ENCODE measurements at regions not wholly inside any gene's neighbourhood (a gene's known extent, or its start where the extent isn't known, plus 50 kb on each side); places are given as distances from the start of the nearest gene placed in this dataset.

DNA sequence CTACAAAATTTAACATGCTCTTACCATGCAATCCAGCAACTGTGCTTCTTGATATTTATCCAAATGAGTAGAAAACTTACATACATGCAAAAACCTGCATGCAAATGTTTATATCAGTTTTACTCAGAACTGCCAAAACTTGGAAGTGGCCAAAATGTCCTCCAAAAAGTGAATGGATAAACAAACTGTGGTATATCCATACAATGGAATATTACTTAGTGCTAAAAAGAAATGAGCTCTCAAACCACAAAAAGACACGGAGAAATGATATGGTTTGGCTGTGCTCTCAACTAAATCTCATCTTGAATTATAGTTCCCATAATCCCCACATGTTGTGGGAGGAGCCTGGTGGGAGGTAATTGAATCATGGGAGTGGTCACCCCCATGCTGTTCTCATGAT lies 267.2 kb downstream of the ZEB2 start:
- TF ChIP-seq, protein P1, sequence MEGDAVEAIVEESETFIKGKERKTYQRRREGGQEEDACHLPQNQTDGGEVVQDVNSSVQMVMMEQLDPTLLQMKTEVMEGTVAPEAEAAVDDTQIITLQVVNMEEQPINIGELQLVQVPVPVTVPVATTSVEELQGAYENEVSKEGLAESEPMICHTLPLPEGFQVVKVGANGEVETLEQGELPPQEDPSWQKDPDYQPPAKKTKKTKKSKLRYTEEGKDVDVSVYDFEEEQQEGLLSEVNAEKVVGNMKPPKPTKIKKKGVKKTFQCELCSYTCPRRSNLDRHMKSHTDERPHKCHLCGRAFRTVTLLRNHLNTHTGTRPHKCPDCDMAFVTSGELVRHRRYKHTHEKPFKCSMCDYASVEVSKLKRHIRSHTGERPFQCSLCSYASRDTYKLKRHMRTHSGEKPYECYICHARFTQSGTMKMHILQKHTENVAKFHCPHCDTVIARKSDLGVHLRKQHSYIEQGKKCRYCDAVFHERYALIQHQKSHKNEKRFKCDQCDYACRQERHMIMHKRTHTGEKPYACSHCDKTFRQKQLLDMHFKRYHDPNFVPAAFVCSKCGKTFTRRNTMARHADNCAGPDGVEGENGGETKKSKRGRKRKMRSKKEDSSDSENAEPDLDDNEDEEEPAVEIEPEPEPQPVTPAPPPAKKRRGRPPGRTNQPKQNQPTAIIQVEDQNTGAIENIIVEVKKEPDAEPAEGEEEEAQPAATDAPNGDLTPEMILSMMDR (IDR thresholded peaks at IDR 0.05; ENCODE audit: insufficient read depth, low read length, poor library complexity, severe bottlenecking), result no peak

DNA sequence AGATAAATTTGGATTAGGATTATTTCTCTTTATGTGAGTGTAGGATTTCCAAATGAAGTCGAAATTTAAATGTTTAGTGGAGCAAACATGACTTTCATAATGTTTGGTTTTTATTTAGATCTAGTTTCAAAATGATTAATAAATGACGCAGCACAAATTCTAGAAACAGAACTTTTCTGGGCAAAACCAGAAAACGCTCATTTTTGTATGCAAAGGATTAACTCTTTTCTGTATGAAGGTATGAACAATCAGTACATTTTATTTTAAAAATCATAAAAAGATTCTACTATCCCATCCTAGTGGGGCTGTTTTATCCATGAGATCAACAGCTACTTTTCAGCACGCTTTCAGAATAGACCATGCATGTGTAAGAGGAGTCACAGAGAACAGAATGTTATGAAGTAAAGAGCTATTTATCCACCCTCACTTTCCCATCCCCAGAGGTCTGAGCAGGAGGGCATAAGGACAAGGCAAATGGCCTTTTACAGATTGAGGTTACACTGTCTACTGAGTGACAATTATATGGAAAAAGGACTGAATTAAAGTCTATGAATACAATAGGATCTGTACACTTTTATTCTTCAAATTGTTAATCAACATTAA lies 270.8 kb downstream of the ZEB2 start:
- Histone ChIP-seq H3K4me3 (ENCODE audit: low read depth, low read length) (no peak overlapping the region), H3K36me3 (ENCODE audit: control insufficient read depth, insufficient read depth, low read length) (no peaks in the 10 kb centered on the region), H3K27me3 (ENCODE audit: control insufficient read depth, insufficient read depth, low read length) (no peaks in the 10 kb centered on the region)
- TF ChIP-seq, protein P1 (IDR thresholded peaks at IDR 0.05; ENCODE audit: insufficient read depth, low read length, poor library complexity, severe bottlenecking), result no peak
- DNase-seq (ENCODE audit: low read depth), result no peak

More for the DNA sequence above, 267.2 kb downstream of the ZEB2 start:
- H3K27me3 ChIP-seq (ENCODE audit: control insufficient read depth, insufficient read depth, low read length), result no peaks in the 10 kb centered on the region
- no peak overlapping the region for H3K4me3 ChIP-seq (ENCODE audit: low read depth, low read length)
- H3K36me3 ChIP-seq (ENCODE audit: control insufficient read depth, insufficient read depth, low read length), result no peaks in the 10 kb centered on the region
- no peak for DNase-seq (ENCODE audit: low read depth)

DNA sequence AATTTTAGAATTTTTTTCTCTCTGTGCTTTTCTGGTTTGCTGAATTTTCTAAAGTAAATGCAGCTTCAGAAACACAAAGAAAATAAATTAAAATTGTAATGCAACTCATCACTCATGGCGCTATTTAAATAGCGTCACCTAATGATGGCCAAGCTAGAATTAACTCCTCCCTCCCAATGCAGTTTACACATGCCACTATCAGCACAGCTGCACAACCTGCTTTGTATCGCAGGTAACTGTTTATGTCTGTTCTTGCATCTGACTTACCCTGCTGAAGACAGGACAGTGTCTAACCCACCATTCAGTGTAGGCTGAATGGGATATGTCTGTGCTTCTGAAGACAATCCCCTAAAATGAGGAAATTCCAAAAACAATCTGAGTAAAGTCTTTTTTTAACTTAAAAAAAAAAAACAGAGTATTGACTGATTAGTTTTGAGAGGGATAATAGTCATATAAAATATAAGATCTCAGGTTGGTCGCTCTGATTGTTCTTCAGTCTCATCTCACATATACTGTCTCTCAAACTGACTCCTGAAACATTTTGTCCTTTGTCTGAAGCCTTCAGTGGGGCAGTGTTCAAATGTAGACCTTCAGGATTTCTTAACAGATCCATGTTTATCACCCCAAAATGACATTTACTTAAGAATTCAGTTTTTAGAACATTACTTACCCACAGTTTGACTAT lies 271.4 kb downstream of the ZEB2 start:
- Histone ChIP-seq H3K36me3 (ENCODE audit: control insufficient read depth, insufficient read depth, low read length) (no peaks in the 10 kb centered on the region), H3K4me3 (ENCODE audit: low read depth, low read length) (no peak overlapping the region), H3K27me3 (ENCODE audit: control insufficient read depth, insufficient read depth, low read length) (no peaks in the 10 kb centered on the region)
- TF ChIP-seq, protein P1 (IDR thresholded peaks at IDR 0.05; ENCODE audit: insufficient read depth, low read length, poor library complexity, severe bottlenecking), result no peak
- no peak for DNase-seq (ENCODE audit: low read depth)

DNA sequence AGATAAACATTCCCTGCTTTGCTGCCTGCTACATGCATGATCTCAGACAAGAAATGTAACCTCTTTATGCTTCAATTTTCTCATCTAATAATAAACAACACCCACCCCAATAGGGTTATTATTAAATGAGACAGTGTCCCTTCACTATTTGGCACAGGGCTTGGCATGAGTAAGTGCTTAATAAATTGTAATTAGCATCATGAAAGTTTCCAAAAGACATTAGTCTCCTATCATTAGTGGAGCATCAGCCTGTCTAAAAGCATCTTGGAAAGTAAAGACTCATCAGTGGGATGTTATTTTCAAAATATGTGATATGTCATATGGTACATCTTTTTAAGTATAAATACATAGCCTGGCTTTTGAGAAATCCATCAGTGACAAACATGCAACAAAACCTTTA lies 275.0 kb downstream of the ZEB2 start:
- Histone ChIP-seq H3K4me3 (ENCODE audit: low read depth, low read length) (no peak overlapping the region), H3K27me3 (ENCODE audit: control insufficient read depth, insufficient read depth, low read length) (no peaks in the 10 kb centered on the region), H3K36me3 (ENCODE audit: control insufficient read depth, insufficient read depth, low read length) (no peaks in the 10 kb centered on the region)
- no peak for DNase-seq (ENCODE audit: low read depth)
- TF ChIP-seq, protein P1 (IDR thresholded peaks at IDR 0.05; ENCODE audit: insufficient read depth, low read length, poor library complexity, severe bottlenecking), result no peak

DNA sequence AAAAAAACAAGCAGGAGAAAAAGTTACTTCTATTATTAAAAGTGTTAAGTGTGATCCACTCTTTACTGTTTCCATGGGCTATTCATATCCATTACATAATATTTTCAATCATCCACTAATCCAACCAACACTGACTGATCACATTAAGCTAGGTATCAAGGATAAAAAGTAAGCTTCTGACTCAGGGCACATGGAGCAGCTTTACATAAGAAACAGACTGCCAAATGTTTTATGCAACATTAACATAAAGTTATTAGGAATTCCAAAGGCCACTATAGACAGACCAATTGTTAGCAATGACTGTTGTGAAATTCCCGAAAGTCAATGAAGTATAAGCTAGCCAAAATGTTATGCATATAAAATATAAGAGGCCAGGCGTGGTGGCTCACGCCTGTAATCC lies 277.6 kb downstream of the ZEB2 start:
- no peak for DNase-seq (ENCODE audit: low read depth)
- Histone ChIP-seq H3K36me3 (ENCODE audit: control insufficient read depth, insufficient read depth, low read length) (no peaks in the 10 kb centered on the region), H3K4me3 (ENCODE audit: low read depth, low read length) (no peak overlapping the region), H3K27me3 (ENCODE audit: control insufficient read depth, insufficient read depth, low read length) (no peaks in the 10 kb centered on the region)
- TF ChIP-seq, protein P1 (IDR thresholded peaks at IDR 0.05; ENCODE audit: insufficient read depth, low read length, poor library complexity, severe bottlenecking), result no peak

DNA sequence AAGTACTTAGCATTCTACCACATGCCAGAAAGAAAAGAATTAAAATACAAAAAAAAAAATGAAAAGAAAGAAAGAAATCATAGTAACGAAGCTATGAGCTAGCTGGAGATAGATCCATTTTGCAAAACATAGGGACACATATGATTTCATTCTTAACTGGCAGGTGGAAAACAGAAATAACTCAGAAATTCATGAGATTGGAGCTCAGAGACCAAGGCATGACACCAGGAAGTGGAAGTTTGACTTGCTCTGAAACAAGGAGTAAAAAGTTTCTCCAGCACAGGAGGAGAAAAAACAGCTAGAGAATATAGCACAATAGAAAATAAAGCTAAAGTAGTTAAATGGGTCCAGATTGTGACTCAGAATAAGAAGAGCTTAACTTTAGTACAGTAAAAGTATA lies 278.1 kb downstream of the ZEB2 start:
- TF ChIP-seq, protein P1 (IDR thresholded peaks at IDR 0.05; ENCODE audit: insufficient read depth, low read length, poor library complexity, severe bottlenecking), result no peak
- Histone ChIP-seq H3K36me3 (ENCODE audit: control insufficient read depth, insufficient read depth, low read length) (no peaks in the 10 kb centered on the region), H3K4me3 (ENCODE audit: low read depth, low read length) (no peak overlapping the region), H3K27me3 (ENCODE audit: control insufficient read depth, insufficient read depth, low read length) (no peaks in the 10 kb centered on the region)
- no peak for DNase-seq (ENCODE audit: low read depth)
